Testis (tissue), 2 donors: ENCODE measurements at regions not wholly inside any gene's neighbourhood (a gene's known extent, or its start where the extent isn't known, plus 50 kb on each side); places are given as distances from the start of the nearest gene placed in this dataset.
A peak's percentile ranks its signal among the peaks of the same experiment; 100 is the strongest.

Experiments used
- DNase-seq: peaks from one replicate; pipeline ENCODE4 v3.0.0-alpha.2; 2019
- H3K27ac ChIP-seq, 2 donors: fragments of 200-600 bp; sonication (generic); one replicate each; pipeline ENCODE4 v1.5.1; 2019
- H3K27me3 ChIP-seq: fragments of 200-600 bp; sonication (generic); one replicate; pipeline ENCODE4 v1.5.1; 2019
- H3K36me3 ChIP-seq: fragments of 200-600 bp; sonication (generic); one replicate; pipeline ENCODE4 v1.5.1; 2017; ENCODE audit warnings: low read depth; ENCODE audit errors: missing control alignments
- H3K4me1 ChIP-seq: fragments of 200-600 bp; sonication (generic); one replicate; pipeline ENCODE4 v1.5.1; 2019
- H3K4me3 ChIP-seq, 2 donors: fragments of 200-600 bp; sonication (generic); one replicate each; pipeline ENCODE4 v1.5.1; 2017 to 2019
- H3K9me3 ChIP-seq: fragments of 200-600 bp; sonication (generic); one replicate; pipeline ENCODE4 v1.5.1; 2017
- POLR2A ChIP-seq: fragments of 450-650 bp; IDR thresholded peaks from one replicate; pipeline ENCODE4 v1.6.1; 2017; ENCODE audit warnings: antibody characterized with exemption, mild to moderate bottlenecking, moderate library complexity
- WGBS, 2 donors: methylation state at CpG; one replicate each; pipeline ENCODE4 v1.1.5; 2018; 5-methylcytosine and 5-hydroxymethylcytosine counted together
- intact Hi-C: fragments of 100-400 bp; cut with DNase I; formaldehyde crosslinking; loops from one replicate; pipeline ENCODE4 v1.15.1; 2023; ENCODE audit warnings: low total_unique reads
- TF ChIP-seq, protein P1 (sequence below), 3 experiments: fragments of 450-650 bp in 2 of 3; fragments of 200-600 bp in 1 of 3; sonication (generic) in 1 of 3; IDR thresholded peaks; one replicate each; pipeline ENCODE4 v1.5.1; 2016 to 2019; ENCODE audit warnings: antibody characterized with exemption in 3 of 3, mild to moderate bottlenecking in 2 of 3, moderate library complexity in 1 of 3

GRCh38 chr9:36728651-36729520 is 156.2 kb downstream of the MELK start:
- Histone ChIP-seq H3K27ac (no peak overlapping the region), H3K4me1 (peaks cover 7% of the 10 kb centered on the region), H3K27me3 (no peaks in the 10 kb centered on the region), H3K9me3 (no peaks in the 10 kb centered on the region), H3K4me3 (no peak overlapping the region), H3K36me3 (no peaks in the 10 kb centered on the region)
- intact Hi-C loops = no loop called here
- peak; percentile 93 for DNase-seq
- no peak for TF ChIP-seq POLR2A
- TF ChIP-seq, protein P1, sequence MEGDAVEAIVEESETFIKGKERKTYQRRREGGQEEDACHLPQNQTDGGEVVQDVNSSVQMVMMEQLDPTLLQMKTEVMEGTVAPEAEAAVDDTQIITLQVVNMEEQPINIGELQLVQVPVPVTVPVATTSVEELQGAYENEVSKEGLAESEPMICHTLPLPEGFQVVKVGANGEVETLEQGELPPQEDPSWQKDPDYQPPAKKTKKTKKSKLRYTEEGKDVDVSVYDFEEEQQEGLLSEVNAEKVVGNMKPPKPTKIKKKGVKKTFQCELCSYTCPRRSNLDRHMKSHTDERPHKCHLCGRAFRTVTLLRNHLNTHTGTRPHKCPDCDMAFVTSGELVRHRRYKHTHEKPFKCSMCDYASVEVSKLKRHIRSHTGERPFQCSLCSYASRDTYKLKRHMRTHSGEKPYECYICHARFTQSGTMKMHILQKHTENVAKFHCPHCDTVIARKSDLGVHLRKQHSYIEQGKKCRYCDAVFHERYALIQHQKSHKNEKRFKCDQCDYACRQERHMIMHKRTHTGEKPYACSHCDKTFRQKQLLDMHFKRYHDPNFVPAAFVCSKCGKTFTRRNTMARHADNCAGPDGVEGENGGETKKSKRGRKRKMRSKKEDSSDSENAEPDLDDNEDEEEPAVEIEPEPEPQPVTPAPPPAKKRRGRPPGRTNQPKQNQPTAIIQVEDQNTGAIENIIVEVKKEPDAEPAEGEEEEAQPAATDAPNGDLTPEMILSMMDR (IDR thresholded peaks at IDR 0.05) = peak in 2 of 3 experiments; percentile 33 to 64
- 47 to 61% methylated on average over 5 of the region's 5 CpGs for WGBS, 2 donors

- Histone ChIP-seq H3K4me1 (peaks cover 7% of the 10 kb centered on the region), H3K4me3 (no peak overlapping the region), H3K36me3 (no peaks in the 10 kb centered on the region), H3K27me3 (no peaks in the 10 kb centered on the region), H3K27ac (no peak overlapping the region), H3K9me3 (no peaks in the 10 kb centered on the region)
- intact Hi-C loops = no loop called here
- no peak for DNase-seq
- 79 to 83% methylated on average over 2 of the region's 2 CpGs for WGBS, 2 donors
- no peak for TF ChIP-seq POLR2A
- TF ChIP-seq, protein P1 (IDR thresholded peaks at IDR 0.05) = no peak
These were observed 157.2 kb downstream of the MELK start for GRCh38 chr9:36729906-36730305.

DNA sequence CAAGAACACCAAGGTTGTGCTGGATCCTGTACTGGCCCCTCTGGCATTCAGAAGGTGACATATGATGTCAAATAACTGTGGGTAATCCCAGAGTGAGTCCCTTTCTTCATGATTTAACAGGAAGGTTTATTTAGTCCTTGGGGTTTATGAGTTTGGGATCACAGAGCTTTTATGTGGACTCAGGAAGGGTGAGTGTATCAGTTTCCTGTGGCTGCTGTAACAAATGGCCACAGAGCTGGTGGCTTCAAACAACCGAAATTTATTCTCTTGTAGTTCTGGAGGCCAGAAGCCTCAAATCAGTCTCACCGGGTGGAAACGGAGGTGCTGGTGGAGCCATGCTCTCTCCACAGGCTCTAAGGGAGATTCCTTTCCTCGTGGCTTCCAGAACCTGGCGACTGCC is 157.7 kb downstream of the MELK start:
- DNase-seq = no peak
- H3K4me3 ChIP-seq = no peak overlapping the region
- H3K9me3 ChIP-seq = no peaks in the 10 kb centered on the region
- H3K27me3 ChIP-seq = no peaks in the 10 kb centered on the region
- no peaks in the 10 kb centered on the region for H3K36me3 ChIP-seq
- peaks cover 7% of the 10 kb centered on the region for H3K4me1 ChIP-seq
- H3K27ac ChIP-seq = no peak overlapping the region
- intact Hi-C loops = no loop called here
- TF ChIP-seq, protein P1 (IDR thresholded peaks at IDR 0.05) = no peak
- no peak for TF ChIP-seq POLR2A
- 91 to 93% methylated on average over 5 of the region's 5 CpGs for WGBS, 2 donors

- 76 to 78% methylated on average over 10 of the region's 10 CpGs for WGBS, 2 donors
- Histone ChIP-seq H3K4me3 (no peak overlapping the region), H3K36me3 (no peaks in the 10 kb centered on the region), H3K9me3 (no peaks in the 10 kb centered on the region), H3K27me3 (no peaks in the 10 kb centered on the region), H3K4me1 (peaks cover 7% of the 10 kb centered on the region), H3K27ac (no peak overlapping the region)
- intact Hi-C loops = no loop called here
- TF ChIP-seq, protein P1 (IDR thresholded peaks at IDR 0.05) = no peak
- TF ChIP-seq POLR2A = no peak
- no peak for DNase-seq
These were observed 158.6 kb downstream of the MELK start for GRCh38 chr9:36731068-36731956.
